Nephron progenitor cell (in vitro differentiated cells): ENCODE measurements at regions not wholly inside any gene's neighbourhood (a gene's known extent, or its start where the extent isn't known, plus 50 kb on each side); places are given as distances from the start of the nearest gene placed in this dataset.

ENCODE experiments used
- DNase-seq: peaks from one replicate; pipeline ENCODE4 v3.0.0; 2021
- H3K27ac Mint-ChIP-seq: 2 replicates; pipeline ENCODE4 v1.8.0; 2021; ENCODE audit warnings: mild to moderate bottlenecking, moderate library complexity, mixed read lengths
- H3K27me3 Mint-ChIP-seq: 2 replicates; pipeline ENCODE4 v1.8.0; 2021; ENCODE audit warnings: mild to moderate bottlenecking, low read depth, mixed read lengths; ENCODE audit not compliant: poor library complexity
- H3K36me3 Mint-ChIP-seq: 2 replicates; pipeline ENCODE4 v1.8.0; 2021; ENCODE audit warnings: low read depth, mixed read lengths
- H3K4me1 Mint-ChIP-seq: 2 replicates; pipeline ENCODE4 v1.8.0; 2021; ENCODE audit warnings: mixed read lengths
- H3K4me3 Mint-ChIP-seq: 2 replicates; pipeline ENCODE4 v1.8.0; 2021; ENCODE audit warnings: mild to moderate bottlenecking, moderate library complexity, mixed read lengths
- H3K9me3 Mint-ChIP-seq: 2 replicates; pipeline ENCODE4 v1.8.0; 2021; ENCODE audit warnings: mild to moderate bottlenecking, moderate library complexity, mixed read lengths
- TF ChIP-seq, protein P1 (sequence below): fragments of 200-600 bp; sonication (generic); IDR thresholded peaks from 2 replicates; pipeline ENCODE4 v1.5.0; 2021; ENCODE audit warnings: antibody characterized with exemption

DNA sequence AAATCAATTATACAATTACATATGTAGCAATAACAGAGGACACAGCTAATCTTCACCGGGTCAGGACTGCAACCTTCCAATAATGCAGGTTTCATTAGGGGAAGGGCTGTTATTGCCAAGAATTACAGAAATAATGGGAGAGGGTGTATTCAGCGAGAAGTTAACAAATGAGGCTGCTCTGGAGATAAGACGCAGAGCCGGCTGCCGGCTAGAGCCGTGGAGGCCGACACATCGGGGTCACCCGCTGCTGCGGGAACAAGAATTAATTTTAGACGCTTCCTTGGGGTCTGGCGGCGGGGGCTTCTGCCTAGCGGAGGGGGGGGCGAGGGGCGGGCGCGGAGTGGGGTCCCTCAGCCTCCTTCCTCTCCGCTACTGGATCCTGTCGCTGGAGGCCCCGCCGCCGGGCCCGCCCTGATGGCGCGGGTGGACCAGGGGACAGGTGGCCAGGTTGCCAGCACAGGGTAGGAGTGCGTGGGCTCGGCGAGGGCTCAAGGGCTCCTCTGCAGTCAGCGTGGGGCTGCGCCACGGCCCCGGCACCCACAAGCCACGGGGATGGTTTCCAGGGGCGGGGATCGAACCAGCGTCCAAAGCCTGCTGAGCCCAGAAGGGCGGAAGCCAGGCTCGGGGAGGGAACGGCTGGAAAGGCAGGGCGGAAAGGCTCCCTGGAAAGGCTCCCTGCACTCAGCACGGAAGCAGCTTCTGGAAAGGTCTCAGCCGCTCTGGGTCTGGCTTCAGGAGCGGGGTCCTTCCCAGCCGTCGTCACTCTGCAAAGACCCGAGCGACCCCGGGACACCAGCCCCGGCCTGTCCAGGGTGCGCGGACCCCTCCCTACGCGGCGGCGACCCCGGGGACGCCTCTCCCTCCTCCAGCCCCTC, 113.8 kb upstream of the NKX1-1 start:
- Mint-ChIP-seq H3K27me3 (peaks cover 65% of the 10 kb centered on the region), H3K27ac (no peak overlapping the region), H3K9me3 (peaks cover 18% of the 10 kb centered on the region), H3K4me1 (peaks cover 31% of the 10 kb centered on the region), H3K4me3 (peak overlapping the region; percentile 67), H3K36me3 (no peaks in the 10 kb centered on the region)
- peak; percentile 8 for DNase-seq
- TF ChIP-seq, protein P1, sequence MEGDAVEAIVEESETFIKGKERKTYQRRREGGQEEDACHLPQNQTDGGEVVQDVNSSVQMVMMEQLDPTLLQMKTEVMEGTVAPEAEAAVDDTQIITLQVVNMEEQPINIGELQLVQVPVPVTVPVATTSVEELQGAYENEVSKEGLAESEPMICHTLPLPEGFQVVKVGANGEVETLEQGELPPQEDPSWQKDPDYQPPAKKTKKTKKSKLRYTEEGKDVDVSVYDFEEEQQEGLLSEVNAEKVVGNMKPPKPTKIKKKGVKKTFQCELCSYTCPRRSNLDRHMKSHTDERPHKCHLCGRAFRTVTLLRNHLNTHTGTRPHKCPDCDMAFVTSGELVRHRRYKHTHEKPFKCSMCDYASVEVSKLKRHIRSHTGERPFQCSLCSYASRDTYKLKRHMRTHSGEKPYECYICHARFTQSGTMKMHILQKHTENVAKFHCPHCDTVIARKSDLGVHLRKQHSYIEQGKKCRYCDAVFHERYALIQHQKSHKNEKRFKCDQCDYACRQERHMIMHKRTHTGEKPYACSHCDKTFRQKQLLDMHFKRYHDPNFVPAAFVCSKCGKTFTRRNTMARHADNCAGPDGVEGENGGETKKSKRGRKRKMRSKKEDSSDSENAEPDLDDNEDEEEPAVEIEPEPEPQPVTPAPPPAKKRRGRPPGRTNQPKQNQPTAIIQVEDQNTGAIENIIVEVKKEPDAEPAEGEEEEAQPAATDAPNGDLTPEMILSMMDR: no peak

DNA sequence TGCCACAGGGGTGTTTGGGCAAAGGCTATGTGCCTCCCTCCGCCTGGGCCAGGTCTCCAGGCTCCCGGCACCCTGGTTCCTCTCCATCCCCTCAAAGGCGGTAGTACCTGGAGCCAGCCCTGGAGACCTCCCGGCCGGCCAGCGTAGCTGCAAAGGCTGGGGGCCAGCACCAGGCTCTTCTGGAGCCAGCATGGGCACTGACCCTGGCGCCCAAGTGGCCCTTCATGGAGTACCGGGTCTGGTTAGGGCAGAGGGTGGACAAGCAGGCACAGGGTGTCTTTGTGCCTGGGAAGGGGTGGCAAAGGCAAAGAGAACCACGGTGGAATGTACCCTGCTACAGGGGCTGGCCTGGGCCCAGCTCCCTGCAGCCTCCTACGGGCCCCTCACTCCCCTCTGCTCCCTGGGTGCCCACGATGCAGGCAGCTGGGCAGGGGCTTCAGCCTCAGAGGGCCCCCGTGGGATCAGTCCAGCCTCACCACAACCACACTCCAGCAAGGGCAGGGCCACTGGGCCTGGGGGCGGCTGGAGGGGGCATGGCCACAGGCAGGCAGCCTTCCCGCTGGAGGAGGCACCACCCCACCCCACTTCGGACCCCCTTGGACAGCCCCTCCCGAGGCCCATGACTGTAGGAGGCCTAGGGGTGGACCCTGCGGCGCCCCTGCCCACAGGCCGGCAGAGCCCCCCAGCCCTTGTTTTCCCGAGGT, 112.9 kb upstream of the NKX1-1 start:
- Mint-ChIP-seq H3K9me3 (peaks cover 10% of the 10 kb centered on the region), H3K27me3 (peaks cover 56% of the 10 kb centered on the region), H3K4me3 (no peak overlapping the region), H3K36me3 (no peaks in the 10 kb centered on the region), H3K4me1 (peaks cover 31% of the 10 kb centered on the region), H3K27ac (no peak overlapping the region)
- TF ChIP-seq, protein P1: no peak
- peak; percentile 6 for DNase-seq

DNA sequence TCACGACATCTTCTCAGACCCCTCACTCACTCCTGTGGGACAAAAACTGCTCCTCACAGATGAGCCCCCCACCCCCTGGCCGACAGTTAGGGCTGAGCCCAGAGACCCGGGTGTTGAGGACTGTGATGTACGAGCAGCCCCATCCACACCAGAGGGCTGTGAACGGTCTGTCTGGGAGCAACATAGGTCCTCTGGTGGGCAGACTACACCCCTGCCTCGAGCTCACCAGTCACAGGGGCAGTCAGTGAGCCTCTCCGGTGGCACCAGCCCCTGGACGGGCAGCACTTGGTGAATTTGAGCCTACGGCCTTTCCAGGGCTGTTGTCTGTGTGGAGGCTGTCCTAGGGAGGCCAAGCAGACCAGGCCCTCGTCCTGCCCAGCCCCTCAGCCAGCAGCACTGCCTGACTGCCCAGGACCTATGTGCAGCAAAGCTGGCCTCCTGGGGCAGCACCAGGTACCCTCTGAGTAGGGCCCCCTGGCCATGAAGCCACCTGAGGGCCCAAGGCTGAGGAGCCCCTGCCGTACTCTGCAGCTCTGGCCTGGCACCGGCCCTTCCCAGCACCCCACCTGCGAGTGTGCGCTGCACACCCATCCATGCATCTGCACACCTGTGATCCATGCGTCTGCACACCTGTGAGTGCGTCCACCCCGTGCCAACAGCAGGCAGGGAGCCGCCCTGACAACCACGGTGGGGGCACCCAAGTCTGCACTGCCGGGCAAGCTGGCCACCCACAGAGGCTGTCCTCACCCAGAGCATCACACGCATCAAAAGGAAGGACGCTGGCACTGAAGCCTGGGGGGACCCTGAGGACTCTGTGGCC, 111.6 kb upstream of the NKX1-1 start:
- Mint-ChIP-seq H3K27me3 (peaks cover 42% of the 10 kb centered on the region), H3K9me3 (no peaks in the 10 kb centered on the region), H3K4me3 (no peak overlapping the region), H3K4me1 (peaks cover 24% of the 10 kb centered on the region), H3K36me3 (no peaks in the 10 kb centered on the region), H3K27ac (no peak overlapping the region)
- TF ChIP-seq, protein P1: no peak
- DNase-seq: peak; percentile 1

DNA sequence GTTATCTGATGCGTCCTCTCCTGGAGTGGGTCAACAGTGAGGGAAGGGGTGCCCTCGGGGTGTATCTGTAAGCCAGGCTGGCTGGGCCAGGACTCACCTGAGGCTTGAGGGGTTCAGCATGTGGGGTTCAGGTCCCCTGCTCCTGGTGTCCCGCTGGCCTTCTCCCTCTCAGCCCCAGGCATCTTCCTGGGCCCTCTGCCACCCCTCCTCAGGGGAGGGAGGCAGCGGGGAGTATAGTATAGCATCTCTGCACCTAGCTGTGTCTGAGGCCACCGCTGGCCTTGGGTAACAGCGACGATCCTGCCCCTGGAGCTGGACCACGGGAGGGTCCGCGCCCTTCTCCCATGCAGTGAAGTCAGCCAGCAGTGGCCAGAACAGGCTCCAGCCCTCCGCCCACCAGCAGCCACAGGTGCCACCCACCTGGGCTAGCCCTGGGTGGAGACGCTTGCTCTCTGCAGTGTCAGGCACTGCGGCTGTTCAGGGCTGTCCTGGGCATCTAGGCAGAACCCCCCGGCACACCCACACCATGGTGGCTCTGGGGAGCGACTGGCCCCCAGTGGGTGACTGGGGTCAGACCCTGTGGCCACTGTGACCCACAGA, 110.7 kb upstream of the NKX1-1 start:
- no peaks in the 10 kb centered on the region for H3K9me3 Mint-ChIP-seq
- no peak overlapping the region for H3K4me3 Mint-ChIP-seq
- no peaks in the 10 kb centered on the region for H3K36me3 Mint-ChIP-seq
- peaks cover 34% of the 10 kb centered on the region for H3K27me3 Mint-ChIP-seq
- H3K27ac Mint-ChIP-seq: no peak overlapping the region
- peaks cover 24% of the 10 kb centered on the region for H3K4me1 Mint-ChIP-seq
- peak; percentile 1 for DNase-seq
- TF ChIP-seq, protein P1: no peak

DNA sequence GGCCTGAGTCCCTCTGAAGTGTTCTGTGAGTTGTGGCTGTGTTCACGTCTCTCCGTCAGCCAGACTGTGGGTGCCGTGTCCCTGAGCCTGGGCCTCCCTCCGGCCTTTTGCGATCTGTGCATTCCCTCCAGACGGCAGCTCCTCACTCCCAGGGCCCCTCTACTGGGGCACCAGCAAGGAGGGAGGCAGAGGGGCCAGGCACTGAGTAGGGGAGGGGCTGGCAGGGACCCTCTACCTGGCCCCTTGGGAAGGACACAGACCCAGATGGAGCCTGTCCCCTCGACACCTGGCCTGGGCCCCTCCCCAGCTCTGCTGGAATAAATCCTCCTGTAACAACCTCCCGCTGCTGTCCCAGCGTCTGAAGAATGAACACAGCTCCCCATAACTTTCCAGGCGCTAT, 110.0 kb upstream of the NKX1-1 start:
- no peaks in the 10 kb centered on the region for H3K36me3 Mint-ChIP-seq
- H3K4me1 Mint-ChIP-seq: peaks cover 21% of the 10 kb centered on the region
- H3K27ac Mint-ChIP-seq: peak overlapping the region; percentile 51
- no peaks in the 10 kb centered on the region for H3K9me3 Mint-ChIP-seq
- no peak overlapping the region for H3K4me3 Mint-ChIP-seq
- H3K27me3 Mint-ChIP-seq: peaks cover 27% of the 10 kb centered on the region
- DNase-seq: peak; percentile 10
- TF ChIP-seq, protein P1: no peak
